ENCODE measurements at regions not wholly inside any gene's neighbourhood (a gene's known extent, or its start where the extent isn't known, plus 50 kb on each side); places are given as distances from the start of the nearest gene placed in this dataset.

DNA sequence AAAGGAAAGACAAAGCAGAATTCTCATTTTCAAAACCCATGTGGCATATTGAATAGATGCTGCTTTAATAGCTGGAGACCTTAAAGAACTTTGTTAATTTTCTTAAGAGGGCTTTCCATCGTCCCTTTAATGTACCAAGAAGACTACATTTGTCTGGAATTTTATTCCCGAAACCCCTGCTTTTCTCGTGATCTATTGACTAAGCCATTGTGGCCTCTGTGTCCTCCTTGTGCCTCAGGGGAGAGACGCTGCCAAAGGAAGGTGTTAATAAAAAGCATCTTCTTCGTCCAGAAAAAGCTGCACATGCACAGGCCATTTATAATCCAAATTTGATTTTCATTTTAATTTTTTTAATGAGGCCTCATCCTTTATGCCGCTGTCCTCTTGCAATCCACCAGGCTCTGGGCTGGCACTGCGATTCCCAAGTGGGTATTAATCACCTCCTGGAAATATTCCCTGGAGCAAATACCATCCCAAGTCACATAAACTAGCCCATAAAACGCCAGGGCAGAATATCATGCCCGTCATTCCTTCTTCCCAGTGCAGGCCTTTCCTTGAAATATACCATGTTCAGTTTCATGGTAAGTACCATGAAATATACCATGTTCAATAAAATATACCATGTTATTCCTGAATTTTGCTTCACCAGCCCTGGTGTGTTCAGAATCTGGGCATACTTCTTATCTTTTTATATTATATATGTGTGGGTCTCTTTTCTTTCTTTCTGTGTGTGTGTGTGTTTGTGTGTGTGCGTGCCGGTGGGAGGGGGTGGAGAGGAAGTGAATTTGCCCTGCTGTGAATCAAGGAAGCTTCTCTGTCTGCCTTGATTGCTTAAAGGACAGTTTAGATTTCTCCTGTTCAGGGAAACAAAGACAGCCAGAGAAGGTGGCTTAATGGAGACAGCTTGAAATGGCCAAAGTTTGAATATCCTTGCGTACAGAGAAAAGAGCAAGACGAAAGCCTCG, 147.6 kb downstream of the PHETA1 start:
- no peak for DNase-seq

DNA sequence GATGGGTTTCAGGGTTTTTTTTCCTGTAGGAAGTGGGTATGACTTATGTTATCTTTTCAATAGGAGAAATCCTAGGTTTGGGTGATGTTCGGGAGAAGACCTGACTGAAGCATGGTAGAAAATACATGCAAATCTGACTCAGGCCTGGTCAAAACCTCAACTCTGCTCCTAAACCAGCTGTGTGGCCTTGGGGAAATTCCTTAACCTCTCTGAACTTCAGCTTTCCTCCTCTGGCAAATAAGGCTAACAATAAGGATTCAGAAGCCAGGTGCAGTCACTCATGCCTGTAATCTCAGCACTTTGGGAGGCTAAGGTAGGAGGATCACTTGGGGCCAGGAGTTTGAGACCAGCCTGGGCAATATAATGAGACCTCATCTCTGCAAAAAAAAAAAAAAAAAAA, 148.5 kb downstream of the PHETA1 start:
- no peak for DNase-seq

DNA sequence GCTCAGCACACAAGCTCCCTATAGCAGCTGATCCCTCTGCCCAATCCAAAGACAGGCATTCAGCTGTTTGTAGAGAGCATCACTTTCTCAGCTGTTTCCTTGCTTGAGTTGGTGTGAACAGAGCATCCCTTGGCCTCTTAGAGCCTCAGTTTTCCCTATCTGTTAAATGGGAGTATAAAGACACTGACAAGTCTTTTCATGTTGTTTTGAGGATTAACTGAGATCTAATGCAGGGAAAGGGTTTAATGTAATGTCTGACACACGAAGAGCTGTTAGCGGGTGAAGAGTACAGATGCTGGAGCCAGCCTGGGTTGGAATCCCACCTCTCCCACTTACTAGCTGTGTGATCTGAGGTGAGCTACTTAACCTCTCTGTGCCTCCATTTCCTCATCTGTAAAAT, 149.5 kb downstream of the PHETA1 start:
- no peak for DNase-seq

DNA sequence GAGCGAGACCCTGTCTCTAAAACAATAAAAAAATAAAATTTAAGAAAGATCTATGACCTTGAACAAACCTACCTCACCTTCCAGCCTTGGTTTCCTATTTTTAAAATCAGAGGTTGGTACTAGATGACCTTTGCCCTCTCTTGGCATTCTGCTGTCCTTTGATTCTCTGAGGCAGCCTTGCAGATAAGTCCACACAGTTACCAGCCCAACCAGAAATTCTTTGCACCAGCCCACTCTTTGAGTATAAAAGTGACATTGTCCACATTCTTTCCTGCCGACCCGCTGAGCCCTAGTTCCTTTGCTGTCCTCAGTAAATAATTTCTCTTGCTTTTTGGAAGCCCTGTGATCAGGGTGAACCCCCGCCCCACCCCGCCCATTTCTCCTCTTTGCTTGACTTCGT, 150.4 kb downstream of the PHETA1 start:
- DNase-seq, result no peak

DNA sequence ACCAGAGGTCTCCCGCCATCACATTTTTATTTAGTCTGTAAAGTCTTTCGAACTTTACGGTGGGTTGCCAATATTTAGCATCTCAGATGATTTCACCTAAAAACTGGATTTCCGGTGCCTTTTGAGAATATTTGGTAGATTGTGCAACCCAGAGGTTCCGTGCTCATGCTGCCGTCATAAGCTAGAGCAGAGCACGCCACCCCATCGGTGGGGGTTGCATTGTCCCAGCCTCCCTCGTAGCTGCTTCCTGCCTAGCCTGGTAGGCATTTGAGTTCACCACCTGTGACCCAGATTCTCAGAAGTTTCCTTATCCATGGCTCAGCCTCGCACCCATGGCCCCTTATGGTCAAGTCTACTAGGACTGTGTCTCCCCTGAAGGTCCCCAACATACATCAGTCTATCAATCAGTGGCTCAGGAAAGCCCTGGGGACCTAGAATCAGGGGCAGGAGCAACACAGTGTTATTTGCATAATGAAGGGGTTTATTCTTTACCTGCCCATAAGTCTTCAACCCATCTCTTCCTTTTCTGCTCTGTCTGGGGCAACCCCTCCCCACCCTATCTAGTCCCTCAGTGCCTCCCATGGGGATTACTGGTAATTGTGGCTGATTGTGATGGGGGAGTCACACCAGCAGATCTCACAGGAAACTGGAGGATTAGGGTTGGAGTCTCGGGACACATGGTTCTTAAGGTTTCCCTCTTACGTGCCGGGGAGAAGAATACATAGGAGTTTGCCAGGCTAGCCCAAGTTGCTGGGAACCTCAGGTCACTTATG, 152.3 kb downstream of the PHETA1 start:
- DNase-seq, result no peak

DNA sequence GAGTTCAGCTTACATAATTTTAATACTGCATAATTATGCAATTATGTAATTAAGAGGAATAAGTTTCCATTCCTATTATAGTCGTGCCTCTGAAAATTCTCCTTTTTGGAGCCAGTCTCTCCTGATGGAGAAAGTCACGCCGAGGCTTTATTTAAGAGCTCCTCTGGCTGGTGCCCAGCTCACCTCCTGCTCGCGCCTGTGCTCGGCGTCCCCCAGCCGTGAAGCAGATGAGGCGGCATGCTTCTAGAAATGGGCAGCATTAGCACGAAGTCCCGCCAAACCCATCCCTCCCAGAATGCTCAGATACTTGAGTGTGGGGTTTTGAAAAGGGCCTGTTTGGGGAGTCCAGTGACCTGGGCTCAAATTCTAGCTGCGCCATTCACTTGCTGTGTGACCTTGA, 153.0 kb downstream of the PHETA1 start:
- no peak for DNase-seq

DNA sequence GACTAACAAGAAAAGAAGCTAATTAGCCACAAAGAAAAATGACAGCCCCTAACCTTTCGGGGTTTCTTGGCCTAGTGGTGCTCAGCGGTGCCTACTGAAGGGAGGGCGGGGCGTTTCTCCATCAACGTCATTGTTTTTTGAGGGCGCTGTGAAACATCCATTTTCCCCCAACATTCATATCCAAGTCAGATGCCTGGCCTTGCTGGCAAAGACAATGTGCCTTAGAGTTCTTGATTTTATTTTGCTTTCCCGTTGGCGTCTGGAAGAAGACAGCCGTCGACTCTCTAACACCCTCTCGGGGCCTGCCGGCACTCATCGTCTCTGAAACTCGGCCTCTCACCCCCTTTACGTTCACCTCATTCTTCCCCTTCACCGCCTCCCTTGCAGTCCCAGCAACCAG, 154.5 kb downstream of the PHETA1 start:
- DNase-seq, result no peak

DNA sequence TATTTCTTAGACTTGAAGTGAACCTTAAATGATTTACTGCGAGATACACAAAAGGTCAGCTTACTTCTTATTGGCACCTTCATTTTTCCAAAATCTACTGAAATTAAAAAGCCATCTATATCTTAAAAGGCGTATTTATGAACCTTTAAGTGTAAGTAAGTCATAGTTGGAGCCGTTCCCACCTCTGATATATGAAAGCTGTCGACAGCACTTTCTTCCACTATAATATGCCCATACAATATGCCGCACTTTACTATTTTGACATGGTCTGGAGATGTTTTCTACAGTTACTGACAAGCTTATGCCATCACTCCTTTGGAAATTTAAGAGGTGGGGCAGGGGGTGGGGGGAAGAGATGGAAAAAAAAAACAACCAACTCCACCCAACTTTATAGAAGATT, 155.3 kb downstream of the PHETA1 start:
- no peak for DNase-seq

DNA sequence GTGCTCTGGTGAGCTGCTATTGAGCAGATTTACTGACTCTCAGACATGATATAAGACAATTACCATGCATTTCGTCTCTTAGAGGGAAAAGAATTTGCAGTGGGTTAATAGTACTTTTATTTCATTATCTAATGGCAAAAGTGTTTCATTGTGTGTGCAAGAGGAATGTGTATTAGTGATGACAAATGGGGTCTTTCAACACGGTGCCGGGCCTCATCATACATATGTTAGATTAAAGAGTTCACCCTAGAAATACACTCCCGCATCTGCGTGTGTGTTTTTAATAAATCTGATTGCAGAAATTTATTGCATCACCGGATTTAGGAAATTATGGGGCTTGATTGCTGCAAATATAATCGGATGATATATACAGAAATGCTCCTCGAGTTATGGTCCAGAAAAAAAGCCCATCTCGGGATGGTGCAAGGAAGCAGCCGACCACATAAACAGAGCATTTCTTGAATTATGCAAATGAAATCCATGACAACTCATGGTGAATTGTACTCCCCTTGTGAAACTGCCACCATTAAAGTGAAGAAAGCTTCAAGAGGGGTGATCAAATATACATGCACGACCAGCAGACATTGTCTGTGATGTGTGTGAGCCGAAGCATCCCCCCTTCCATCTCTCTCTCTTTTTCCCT, 156.0 kb downstream of the PHETA1 start:
- DNase-seq, result no peak

DNA sequence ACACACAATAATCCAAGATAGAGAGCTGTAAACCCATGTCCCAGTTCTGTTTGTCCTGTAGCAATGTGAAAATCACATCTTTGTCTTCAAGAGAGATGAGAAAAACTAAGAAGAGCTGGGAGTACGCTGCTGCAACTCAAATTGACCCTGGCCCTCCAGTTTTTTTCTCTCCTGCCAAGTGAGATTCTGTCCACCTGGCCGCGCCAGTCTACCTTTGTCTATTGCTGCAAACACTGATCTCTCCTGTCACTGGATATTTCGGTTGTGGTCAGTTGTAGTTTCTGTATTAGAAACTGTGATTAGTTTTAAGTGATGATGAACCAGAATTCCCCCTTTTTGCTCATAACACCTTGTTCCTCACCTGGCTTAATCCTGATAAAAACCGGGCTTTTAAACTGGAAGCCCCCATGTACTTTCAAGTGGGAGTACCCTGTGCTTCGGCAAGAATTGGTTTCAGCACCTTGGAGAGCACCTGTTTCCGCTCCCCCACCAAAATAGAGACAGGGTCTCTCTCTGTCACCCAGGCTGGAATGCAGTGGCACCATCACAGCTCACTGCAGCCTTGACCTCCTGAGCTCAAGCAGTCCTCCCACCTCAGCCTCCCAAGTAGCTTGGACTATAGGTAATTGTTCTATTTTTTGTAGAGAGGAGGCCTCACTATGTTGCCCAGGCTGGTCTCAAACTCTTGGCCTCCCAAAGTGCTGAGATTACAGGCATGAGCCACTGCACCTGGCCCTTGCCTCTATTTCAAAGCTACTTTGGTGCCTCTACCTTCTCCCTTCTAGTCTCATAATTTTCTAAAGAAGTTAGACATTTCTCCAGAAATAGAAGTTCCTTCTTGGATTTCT, 156.8 kb downstream of the PHETA1 start:
- peak; percentile 70 for DNase-seq

DNA sequence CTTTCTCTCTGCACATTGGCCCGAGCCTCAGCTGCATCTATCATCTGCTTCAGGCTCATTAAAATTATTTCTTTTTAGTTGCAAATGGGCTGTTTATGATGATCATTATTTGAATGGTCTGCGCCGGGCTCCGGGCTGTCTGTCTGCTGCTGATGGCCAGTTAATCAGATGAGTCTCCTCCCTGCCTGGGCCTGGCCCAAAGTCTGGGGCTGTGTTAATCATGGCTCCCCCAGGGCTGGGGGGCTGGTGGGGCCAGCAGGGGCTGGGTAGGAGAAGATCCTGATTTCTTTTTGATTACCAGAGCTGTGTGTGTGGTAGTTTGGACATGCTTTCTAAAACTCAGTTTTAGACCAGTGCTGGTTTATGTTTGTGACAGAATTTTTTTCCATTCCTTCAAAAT, 159.1 kb downstream of the PHETA1 start:
- DNase-seq, result no peak

DNA sequence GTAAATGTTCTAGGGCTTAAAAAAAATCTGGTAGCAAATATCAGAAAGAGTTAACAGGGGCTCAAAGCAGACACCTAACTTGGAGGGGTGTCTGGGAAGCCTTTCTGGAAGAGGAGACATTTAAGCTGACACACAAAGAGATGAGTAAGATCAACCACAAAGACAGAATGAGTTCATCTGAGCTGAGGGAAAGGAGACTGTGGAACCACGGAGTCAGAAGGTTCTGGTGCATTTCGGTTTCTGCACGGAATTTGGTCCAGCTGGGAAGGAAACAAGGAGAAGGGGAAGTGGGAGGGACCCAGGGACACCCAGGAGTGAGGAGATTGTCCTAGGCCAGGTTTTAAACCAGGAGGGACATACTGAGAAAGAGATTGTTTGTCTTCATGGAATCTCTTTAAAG, 161.1 kb downstream of the PHETA1 start:
- no peak for DNase-seq

DNA sequence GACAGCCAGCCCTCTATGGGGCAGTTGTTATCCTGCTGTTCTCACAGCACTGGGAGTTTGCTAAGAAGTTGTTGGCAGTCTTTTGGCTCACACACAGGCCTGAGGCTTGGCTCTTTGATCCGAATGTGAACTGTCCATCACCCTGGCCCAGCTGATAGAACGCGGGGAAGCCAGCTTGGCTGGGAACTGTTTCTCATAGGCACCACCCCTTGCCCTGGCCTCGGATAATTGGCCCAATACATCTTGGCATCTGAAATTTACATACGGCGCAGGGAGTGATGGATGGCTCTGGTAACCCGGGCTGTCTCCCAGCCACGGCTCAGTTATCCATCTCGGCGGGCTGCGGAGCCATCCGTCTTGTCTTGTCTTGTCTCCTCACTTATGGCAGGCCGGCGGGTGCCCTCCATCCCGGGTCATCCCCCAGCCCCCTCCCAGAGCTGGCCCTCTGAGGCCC, 164.1 kb downstream of the PHETA1 start:
- DNase-seq, result no peak

DNA sequence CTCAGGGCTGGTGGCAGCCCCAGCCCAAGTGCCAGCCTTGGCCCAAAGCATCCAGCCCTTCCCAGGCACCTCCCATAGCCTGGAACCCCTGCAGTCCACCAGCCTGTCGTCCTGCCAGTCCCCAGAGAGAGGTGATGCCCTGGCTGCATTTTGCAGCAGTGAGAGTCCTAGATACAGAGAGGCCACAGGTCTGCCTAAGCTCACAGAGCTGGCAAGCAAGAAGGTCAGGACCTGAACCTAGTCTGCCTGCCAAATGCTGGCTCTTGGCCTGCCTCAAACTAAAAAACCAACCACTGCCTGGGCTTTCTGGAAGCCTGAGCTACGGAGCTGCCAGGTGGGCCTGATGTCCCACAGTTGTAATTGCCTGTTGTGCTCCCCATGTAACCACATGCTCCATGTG, 164.9 kb downstream of the PHETA1 start:
- no peak for DNase-seq

DNA sequence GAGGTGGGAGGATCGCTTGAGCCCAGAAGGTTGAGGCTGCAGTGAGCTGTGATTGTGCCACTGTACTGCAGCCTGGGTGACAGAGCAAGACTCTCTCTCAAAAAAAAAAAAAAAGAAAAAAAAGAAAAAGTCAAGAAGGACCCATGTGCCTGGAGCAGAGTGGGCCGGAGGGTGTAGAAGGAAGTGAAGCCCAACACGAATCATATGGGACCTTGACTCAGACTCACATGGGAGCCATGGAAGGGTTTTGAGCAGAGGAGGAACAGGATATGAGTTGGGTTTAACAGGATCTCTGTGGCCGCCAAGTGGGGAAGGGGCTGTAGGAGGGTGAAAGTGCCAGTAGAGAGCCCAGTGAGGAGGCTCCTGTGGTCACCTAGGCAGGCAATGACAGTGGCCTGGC, 165.4 kb downstream of the PHETA1 start:
- DNase-seq, result no peak

DNA sequence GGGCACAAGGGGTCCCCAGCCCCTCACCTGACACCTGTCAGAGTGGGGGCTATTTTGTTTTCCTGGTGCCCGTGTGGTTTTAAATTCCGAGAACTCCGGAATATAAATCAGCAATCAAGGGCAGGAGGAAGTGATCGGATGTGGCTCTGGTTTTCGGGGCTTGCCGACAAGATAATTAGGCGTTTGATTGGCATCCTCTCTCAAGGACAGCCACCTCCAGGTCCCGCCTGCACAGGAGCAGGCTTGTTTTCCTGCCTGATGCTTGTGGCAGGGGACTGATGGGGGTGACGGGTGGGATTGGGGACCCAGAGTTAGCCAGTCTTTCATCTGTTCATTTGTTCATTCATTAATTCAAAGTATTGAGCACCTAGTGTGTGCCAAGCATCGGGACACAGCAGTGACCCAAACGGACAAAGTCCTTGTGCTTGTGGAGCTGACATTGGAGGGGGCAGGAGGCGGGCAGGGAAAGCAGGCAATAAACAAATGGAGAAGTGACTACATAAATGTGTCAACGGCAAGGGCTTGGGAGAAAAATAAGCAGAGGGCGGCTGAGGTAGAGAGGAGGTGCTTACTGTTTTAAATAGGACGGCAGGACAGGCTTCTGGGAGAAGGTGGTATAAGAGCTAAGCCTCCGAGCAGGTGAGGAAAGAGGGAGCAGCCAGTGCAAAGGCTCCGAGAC, 166.5 kb downstream of the PHETA1 start:
- DNase-seq, result no peak

DNA sequence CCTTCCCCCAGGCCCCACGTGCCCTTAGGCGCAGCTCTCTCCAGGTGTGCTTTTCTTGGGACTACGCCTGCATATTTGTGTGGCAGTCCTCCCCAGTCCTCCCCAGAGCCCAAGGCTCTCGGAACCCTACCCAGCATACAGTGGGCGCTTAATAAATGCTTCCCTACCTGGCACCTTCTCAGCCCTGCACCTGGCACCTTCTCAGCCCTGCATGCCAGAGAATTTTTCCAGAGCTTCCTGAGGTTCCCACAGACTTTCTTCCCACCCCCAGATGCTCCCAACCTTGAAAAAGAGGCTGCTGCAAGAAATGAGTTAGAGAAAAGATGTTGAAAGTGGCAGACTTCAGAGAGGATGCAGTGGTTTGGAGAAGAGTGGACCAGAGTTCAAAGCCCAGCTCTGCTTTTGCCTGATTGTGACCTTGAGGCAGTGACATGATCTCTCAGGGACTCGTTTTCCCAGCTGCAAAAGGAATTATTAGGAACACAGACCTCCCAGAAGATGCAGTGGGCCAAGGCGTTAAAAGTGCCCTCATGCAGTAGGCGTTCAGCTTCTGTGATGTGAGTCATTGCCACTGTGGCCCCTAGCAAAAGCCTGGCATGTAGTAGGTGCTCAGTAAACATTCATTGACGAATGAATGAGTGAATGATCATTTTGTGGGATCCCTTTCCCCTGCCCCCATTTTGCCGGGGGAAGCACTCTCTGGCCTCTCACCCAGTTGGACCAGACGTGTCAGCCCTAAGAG, 167.2 kb downstream of the PHETA1 start:
- no peak for DNase-seq

DNA sequence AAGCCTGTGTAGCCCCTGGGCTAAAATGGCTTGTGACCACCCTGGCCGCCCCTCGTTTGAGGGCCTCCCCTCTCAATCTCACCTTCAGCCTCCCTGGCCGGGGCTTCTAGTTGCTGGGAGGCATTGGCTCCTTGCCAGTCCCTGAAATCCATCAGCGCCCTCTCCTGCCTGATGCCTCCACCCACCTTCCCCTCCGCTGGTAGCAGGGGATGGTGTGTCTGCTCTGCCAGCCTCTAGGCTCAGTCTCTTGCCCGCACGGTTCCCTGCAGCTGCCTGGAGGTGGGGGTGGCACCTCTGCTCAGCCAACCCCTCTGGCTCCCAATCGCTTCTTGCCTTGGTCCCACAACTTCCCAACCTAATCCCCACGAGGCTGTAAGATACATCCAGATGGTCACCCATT, 167.9 kb downstream of the PHETA1 start:
- DNase-seq, result no peak

DNA sequence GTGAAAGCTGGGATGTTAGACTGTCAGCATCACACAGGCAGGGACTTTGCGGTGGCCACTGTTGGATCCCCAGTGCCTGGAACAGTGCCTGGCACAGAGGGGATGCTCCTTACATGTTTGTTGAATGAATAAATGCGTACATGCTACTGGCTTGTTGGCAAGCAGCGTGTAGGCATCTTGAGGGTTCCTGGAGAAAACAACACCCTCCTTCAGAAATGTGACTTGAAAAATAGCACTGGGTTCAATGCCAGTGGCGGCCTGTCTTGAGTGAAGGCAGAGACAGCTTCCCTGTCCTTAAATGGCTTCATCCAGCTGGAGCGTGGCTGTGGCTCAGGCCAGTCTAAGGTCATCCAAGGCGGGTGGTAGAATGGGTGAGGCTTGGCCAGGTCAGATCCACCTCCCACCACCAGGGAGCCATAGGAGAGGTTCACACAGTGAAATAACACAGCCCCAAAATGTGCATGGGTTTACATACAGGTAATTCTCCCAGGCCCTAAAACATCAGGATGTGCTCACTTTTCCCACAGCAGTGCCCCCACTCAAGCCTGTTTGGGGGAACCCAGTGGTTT, 171.4 kb downstream of the PHETA1 start:
- no peak for DNase-seq

DNA sequence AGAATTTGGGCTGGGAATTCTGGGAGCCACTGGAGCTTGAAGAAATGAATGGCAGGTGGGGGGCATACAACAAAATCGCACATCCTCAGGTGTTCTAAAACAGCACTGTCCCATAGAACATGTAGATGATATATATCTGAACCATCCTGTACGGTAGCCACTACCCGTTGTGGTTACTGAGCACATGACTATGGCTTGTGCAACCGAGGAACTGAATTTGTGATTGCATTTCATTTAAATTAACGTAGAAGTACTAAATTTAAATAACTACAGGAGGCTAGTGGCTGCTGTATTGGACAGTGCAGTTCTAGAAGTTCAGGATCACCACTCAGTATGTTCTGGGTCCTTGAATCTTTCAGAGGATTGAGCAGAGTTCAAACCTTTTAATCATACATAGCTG, 172.4 kb downstream of the PHETA1 start:
- no peak for DNase-seq

DNA sequence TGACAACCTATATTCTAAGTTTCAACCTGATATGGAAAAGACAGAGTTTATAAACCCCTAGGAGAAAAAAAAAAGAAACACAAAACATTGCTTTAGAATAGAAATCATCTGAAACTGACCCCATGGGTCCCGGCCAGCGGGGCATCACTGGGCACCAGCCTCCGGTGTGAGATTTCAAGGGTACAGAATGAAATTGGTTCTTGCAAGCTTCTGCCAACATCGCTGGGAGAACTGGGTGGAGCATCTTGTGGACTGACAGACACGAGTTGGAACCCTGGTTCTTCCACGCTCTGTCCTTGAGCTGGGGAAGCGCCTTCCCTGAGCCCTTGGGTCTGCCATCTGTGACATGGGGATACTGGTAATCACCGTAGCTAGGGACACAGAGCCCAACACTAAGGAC, 173.6 kb downstream of the PHETA1 start:
- DNase-seq, result no peak

Data from islet precursor cell (in vitro differentiated cells).